ENCODE measurements at regions not wholly inside any gene's neighbourhood (a gene's known extent, or its start where the extent isn't known, plus 50 kb on each side); places are given as distances from the start of the nearest gene placed in this dataset.
A peak's percentile ranks its signal among the peaks of the same experiment; 100 is the strongest.

GRCh38 chr5:28779161-28779754, 1740.9 kb upstream of the CDH9 start:
- H3K36me3 ChIP-seq (ENCODE audit: insufficient read depth, low read length), result no peaks in the 10 kb centered on the region
- no peak overlapping the region for H2AFZ ChIP-seq (ENCODE audit: low read length)
- no peaks in the 10 kb centered on the region for H3K79me2 ChIP-seq (ENCODE audit: insufficient read depth, low read length)
- H3K27ac ChIP-seq (ENCODE audit: low read depth, low read length), result no peak overlapping the region
- H3K4me3 ChIP-seq (ENCODE audit: insufficient read depth, low read length), result no peak overlapping the region
- no peak for DNase-seq (ENCODE audit: insufficient read length, low spot score, missing footprints)
- no peaks in the 10 kb centered on the region for H4K20me1 ChIP-seq (ENCODE audit: insufficient read depth, low read length)
- H3K27me3 ChIP-seq (ENCODE audit: insufficient read depth, low read length), result no peaks in the 10 kb centered on the region
- no peak overlapping the region for H3K4me2 ChIP-seq (ENCODE audit: insufficient read depth, low read length)
- no peak for TF ChIP-seq CTCF (IDR thresholded peaks at IDR 0.05; ENCODE audit: extremely low read depth, low read depth, low read length)
- H3K4me1 ChIP-seq (ENCODE audit: insufficient read depth, low read length), result no peaks in the 10 kb centered on the region
- peaks cover 2% of the 10 kb centered on the region for H3K9me3 ChIP-seq (ENCODE audit: low read depth, low read length)

GRCh38 chr5:28770307-28770706, 1731.9 kb upstream of the CDH9 start:
- Histone ChIP-seq H2AFZ (ENCODE audit: low read length) (no peak overlapping the region), H3K4me1 (ENCODE audit: insufficient read depth, low read length) (no peaks in the 10 kb centered on the region), H3K36me3 (ENCODE audit: insufficient read depth, low read length) (no peaks in the 10 kb centered on the region), H4K20me1 (ENCODE audit: insufficient read depth, low read length) (no peaks in the 10 kb centered on the region), H3K27ac (ENCODE audit: low read depth, low read length) (no peak overlapping the region), H3K9me3 (ENCODE audit: low read depth, low read length) (no peaks in the 10 kb centered on the region), H3K4me3 (ENCODE audit: insufficient read depth, low read length) (no peak overlapping the region), H3K4me2 (ENCODE audit: insufficient read depth, low read length) (no peak overlapping the region), H3K27me3 (ENCODE audit: insufficient read depth, low read length) (no peaks in the 10 kb centered on the region), H3K79me2 (ENCODE audit: insufficient read depth, low read length) (no peaks in the 10 kb centered on the region)
- TF ChIP-seq CTCF (IDR thresholded peaks at IDR 0.05; ENCODE audit: extremely low read depth, low read depth, low read length), result no peak
- DNase-seq (ENCODE audit: insufficient read length, low spot score, missing footprints), result no peak

- no peak overlapping the region for H3K27ac ChIP-seq (ENCODE audit: low read depth, low read length)
- no peak overlapping the region for H2AFZ ChIP-seq (ENCODE audit: low read length)
- H3K9me3 ChIP-seq (ENCODE audit: low read depth, low read length), result no peaks in the 10 kb centered on the region
- peak; percentile 25 for TF ChIP-seq CTCF (IDR thresholded peaks at IDR 0.05; ENCODE audit: extremely low read depth, low read depth, low read length)
- H3K4me2 ChIP-seq (ENCODE audit: insufficient read depth, low read length), result no peak overlapping the region
- H3K27me3 ChIP-seq (ENCODE audit: insufficient read depth, low read length), result no peaks in the 10 kb centered on the region
- no peak overlapping the region for H3K4me3 ChIP-seq (ENCODE audit: insufficient read depth, low read length)
- no peaks in the 10 kb centered on the region for H4K20me1 ChIP-seq (ENCODE audit: insufficient read depth, low read length)
- no peaks in the 10 kb centered on the region for H3K36me3 ChIP-seq (ENCODE audit: insufficient read depth, low read length)
- DNase-seq (ENCODE audit: insufficient read length, low spot score, missing footprints), result no peak
- H3K79me2 ChIP-seq (ENCODE audit: insufficient read depth, low read length), result no peaks in the 10 kb centered on the region
- no peaks in the 10 kb centered on the region for H3K4me1 ChIP-seq (ENCODE audit: insufficient read depth, low read length)
These were observed 1728.3 kb upstream of the CDH9 start for GRCh38 chr5:28766565-28767158.

GRCh38 chr5:28751396-28751795, 1713.0 kb upstream of the CDH9 start:
- no peaks in the 10 kb centered on the region for H3K4me1 ChIP-seq (ENCODE audit: insufficient read depth, low read length)
- no peak overlapping the region for H3K4me2 ChIP-seq (ENCODE audit: insufficient read depth, low read length)
- DNase-seq (ENCODE audit: insufficient read length, low spot score, missing footprints), result no peak
- H3K27me3 ChIP-seq (ENCODE audit: insufficient read depth, low read length), result no peaks in the 10 kb centered on the region
- H4K20me1 ChIP-seq (ENCODE audit: insufficient read depth, low read length), result no peaks in the 10 kb centered on the region
- no peak overlapping the region for H2AFZ ChIP-seq (ENCODE audit: low read length)
- no peaks in the 10 kb centered on the region for H3K36me3 ChIP-seq (ENCODE audit: insufficient read depth, low read length)
- no peak for TF ChIP-seq CTCF (IDR thresholded peaks at IDR 0.05; ENCODE audit: extremely low read depth, low read depth, low read length)
- H3K4me3 ChIP-seq (ENCODE audit: insufficient read depth, low read length), result no peak overlapping the region
- H3K79me2 ChIP-seq (ENCODE audit: insufficient read depth, low read length), result no peaks in the 10 kb centered on the region
- no peak overlapping the region for H3K27ac ChIP-seq (ENCODE audit: low read depth, low read length)
- no peaks in the 10 kb centered on the region for H3K9me3 ChIP-seq (ENCODE audit: low read depth, low read length)

All from osteoblast (primary cell).